NCI-H1092 treated with DMSO at 0.1 percent for 48 hours (cell line): ENCODE measurements at regions not wholly inside any gene's neighbourhood (a gene's known extent, or its start where the extent isn't known, plus 50 kb on each side); places are given as distances from the start of the nearest gene placed in this dataset.
"Not testable (repeated sequence)": the region's sequence is repeated elsewhere in the genome, so short reads cannot be mapped to it uniquely, and the experiment has no call there.

Experiments
- DNase-seq: peaks from one replicate; lab custom pipeline; 2025; lab: John Stamatoyannopoulos, UW

DNA sequence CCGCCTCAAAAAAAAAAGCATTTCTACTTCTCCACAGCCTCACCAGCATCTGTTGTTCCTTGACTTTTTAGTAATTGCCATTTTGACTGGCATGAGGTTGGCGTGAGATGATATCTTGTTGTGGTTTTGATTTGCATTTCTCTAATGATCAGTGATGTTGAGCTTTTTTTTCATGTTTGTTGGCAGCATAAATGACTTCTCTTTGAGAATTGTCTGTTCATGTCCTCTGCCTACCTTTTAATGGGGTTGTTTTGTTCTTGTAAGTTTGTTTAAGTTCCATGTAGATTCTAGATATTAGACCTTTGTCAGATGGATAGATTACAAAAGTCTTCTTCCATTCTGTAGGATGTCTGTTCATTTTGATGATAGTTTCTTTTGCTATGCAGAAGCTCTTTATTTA is 182.9 kb downstream of the FOXG1 start:
- no peak for DNase-seq

DNA sequence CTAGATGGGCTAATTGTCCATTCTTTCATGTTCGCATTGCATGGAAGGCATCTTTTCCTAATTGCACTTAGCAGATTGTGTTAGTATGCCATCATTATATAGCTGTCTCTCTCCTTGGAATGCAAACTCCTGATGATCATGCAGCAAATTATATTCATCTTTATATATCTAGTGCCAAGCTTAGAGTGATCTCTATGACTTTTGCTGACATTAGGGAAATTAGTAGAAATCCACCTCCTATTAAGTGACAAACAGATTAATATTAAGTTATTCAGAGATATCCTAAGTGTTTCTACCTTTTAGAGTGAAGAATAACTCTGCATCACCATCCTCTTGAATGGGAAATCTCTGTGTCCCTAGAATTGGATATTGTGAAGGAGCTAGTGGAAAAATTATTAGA is 185.6 kb downstream of the FOXG1 start:
- DNase-seq: no peak

GRCh38 chr14:28952666-28953065 is 186.1 kb downstream of the FOXG1 start:
- peak; percentile 83 for DNase-seq

DNA sequence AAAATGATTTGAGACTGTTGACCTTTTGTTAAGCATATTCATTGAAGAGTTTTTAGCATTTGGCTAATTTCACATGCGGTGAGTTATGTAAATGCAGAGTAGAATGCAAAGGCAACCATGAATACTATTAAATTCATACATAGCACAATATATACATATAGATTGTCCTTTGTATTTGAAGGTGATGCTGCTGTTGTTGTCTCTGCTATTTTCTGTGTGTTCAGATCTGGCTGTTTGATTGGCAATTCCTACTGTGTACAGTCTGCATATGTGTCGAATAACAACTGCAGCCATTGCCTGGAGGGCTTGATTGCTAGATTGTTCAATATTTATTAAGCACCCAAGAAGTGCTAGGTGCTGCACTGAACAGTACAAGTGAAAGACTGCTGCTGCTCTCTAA is 187.4 kb downstream of the FOXG1 start:
- no peak for DNase-seq

DNA sequence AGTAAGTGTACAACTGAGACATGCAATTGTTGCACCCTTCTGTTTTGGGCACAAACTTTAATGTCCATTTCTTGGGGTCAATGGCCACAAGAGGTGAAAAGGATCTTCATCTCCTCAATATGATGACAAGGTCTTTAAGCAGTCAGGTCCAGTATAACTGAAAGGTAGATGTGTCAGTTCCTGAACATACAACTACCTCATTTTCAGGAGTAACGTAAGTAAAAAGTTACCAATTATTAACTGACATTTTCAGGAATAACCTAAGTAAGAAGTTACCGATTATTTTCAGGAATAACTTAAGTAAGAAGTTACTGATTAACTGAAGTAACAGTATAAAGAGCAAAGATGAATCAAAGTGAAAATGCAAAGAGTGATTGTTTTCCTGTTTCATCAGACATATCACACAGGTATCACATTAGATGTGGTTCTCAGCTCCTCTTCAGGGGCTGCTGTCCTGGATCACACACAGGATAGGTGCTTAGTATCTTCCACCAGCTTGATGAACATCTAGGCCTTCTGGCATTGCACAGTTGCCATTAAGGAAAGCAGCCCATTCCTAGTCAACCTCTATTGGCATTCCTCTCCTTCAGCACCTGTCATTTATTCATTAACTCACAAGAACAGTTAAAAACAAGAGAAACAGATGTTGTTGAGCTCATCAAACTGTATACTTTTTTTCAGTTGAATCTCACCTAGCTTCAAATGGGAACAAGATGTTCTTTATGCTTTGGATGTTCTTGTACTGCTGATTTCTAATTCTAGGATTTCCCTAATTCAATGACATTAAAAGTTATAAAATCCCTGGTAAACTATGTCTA is 200.0 kb downstream of the FOXG1 start:
- no peak for DNase-seq

GRCh38 chr14:28975084-28975483 is 208.5 kb downstream of the FOXG1 start:
- DNase-seq: no peak

GRCh38 chr14:28982228-28982627 is 215.6 kb downstream of the FOXG1 start:
- DNase-seq: no peak

GRCh38 chr14:28983279-28983678 is 216.7 kb downstream of the FOXG1 start:
- no peak for DNase-seq

- DNase-seq: no peak
These were observed 220.9 kb downstream of the FOXG1 start for GRCh38 chr14:28987516-28987915.

DNA sequence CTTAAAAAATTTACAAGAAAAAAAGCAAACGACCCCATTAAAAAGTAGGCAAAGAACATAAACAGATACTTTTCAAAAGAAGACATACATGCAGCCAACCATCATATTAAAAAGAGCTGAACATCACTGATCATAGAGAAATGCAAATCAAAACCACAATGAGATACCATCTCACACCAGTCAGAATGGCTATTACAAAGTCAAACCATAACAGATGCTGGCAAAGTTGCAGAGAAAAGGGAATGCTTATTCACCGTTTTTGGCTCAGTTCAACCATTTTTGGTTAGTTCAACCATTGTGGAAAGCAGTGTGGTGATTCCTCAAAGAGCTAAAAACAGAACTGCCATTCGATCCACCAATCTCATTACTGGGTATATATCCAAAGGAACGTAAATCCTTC is 230.6 kb downstream of the FOXG1 start:
- not testable (repeated sequence) for DNase-seq

DNA sequence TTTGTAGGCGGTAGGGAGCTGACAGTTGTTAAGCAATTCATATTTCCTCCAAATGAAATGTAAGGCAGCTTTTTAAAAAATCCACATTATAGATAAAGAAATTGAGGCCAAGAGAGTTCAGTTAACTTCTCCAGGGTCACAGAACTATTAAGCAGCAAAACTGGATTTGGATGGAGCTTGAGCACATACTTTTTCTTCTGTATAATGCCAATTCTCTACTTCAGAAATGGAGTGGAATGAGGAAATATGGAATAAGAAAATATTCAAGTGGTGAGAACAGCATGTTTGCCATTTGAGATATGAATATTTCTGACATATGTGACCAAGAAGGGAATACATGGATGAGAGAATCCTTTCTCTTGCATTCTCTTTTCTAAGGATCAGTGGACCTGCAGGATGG is 233.1 kb downstream of the FOXG1 start:
- no peak for DNase-seq

GRCh38 chr14:29005647-29006046 is 239.1 kb downstream of the FOXG1 start:
- DNase-seq: no peak

DNA sequence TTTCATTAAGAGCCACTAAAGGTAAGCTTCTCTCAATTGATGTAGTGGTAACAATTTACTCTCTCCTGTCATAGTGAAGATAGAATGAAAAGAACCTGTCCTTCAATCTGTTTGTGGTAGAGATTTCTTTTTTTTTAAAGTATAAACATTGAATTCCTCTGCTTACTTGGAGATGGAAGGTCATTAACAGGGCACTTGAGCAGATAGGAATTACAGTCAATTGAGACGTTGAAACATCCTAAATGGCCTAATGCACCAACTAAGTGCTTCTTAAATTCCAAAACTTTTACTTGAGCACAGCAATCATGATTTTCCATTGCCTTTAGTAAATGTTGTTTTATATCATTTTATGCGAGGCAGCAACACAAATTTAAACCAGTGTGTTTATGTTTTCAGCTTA is 241.4 kb downstream of the FOXG1 start:
- DNase-seq: no peak

DNA sequence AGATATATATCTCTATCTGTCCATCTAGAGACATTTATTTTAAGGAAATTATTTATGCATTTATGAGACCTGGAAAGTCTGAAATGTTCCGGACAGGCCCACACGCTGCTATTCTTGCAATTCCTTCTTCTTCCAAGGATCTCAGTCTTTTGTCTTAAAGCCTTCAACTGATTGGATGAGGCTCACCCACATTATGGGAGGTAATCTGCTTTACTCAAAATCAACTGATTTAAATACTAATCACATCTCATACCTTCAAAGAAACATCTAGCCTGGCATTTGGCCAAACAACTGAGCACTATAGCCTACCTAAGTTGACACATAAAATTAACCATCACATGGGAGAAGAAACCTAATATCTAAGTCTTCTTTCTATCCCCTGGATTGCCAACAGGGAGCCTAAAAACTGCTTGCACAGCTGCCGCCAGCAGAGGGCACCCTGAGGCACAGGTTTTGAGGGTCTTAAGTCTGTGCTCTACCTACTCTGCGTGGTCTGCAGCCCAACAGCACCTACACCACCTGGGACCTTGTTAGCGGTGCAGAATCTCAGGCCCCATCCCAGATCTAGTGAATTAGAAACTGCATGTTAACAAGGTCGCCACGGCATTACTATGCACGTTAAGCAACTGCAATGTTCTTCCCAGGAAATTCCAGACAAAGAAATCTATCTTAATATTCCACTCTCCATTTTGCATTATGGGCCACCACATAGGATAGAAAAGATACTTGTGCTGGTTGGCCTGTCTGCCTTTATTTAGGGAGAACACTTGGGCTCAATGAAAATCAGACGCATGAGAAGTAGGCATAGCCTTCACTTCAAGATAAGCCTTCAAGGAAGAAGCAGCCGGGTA is 249.7 kb downstream of the FOXG1 start:
- peak; percentile 64 for DNase-seq

GRCh38 chr14:29023505-29023904 is 256.9 kb downstream of the FOXG1 start:
- not testable (repeated sequence) for DNase-seq

DNA sequence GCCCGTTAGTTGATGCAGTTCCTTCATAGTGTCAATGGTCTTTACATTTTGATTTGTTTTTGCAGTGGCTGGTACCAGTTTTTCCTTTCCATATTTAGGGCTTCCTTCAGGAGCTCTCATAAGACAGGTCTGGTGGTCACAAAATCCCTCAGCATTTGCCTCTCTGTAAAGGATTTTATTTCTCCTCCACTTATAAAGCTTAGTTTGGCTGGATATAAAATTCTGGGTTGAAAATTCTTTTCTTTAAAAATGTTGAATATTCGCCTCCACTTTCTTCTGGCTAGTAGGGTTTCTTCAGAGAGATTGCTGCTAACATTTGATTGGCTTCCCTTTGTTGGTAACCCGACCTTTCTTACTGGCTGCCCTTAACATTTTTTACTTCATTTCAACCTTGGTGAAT is 260.9 kb downstream of the FOXG1 start:
- not testable (repeated sequence) for DNase-seq

DNA sequence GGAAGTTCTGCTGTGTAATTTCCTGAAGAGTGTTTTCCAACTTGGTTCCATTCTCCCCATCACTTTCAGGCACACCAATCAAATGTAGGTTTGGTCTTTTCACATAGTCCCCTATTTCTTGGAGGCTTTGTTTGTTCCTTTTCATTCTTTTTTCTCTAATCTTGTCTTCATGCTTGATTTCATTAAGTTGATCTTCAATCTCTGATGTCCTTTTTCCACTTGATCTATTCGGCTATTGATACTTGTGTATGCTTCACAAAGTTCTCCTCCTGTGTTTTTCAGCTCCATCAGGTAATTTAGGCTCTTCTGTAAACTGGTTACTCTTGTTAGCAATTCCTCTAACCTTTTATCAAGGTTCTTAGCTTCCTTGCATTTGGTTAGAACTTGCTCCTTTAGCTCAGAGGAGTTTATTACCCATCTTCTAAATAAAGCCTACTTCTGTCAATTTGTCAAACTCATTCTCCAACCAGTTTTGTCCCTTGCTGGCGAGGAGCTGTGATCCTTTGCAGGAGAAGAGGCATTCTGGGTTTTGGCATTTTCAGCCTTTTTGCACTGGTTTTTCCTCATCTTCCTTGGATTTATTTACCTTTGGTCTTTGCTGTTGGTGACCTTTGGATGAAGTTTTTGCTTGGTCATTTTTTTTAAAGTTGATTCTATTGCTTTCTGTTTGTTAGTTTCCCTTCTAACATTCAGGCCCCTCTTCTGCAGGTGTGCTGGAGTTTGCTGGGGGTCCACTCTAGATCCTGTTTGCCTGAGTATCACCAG is 261.5 kb downstream of the FOXG1 start:
- DNase-seq: not testable (repeated sequence)

- no peak for DNase-seq
These were observed 262.5 kb downstream of the FOXG1 start for GRCh38 chr14:29028973-29029582.

DNA sequence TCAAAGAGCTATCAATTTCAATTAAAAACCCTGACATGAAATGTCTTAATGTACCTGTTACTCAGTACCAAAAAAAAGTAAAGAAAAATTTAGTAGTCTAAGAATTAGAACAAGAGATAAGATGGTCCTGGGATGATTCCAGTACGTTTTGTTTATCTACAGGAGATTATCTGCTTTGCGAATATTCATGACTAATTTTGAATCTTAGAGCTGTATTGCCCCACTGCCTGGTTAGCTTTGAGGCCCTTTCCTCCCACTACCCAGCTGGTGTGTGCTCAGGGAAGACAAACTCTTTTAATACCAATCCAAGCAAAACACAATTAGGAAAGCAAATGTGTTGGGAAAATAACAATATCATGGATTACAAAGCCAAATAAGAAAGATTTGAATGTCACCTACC is 263.5 kb downstream of the FOXG1 start:
- DNase-seq: no peak

GRCh38 chr14:29030970-29031369 is 264.4 kb downstream of the FOXG1 start:
- DNase-seq: no peak

DNA sequence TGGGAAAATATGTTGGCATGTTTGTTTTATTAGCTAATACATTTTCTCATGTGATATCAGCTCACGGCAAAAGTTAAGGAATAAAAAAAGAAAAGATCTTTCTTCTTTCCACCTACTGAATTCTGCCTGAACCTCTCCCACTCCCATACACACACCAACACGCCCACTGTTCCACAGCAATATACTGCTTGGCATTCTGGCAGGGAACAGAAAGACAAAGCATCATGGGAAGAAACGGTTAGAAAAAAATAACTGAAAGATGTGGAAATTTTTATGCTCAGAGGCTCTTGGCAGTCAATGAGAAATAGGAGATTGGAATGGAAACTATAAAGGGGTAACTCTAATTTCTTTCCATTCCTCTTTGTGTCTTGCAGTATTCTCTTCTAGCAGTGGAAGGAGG is 268.5 kb downstream of the FOXG1 start:
- DNase-seq: no peak

DNA sequence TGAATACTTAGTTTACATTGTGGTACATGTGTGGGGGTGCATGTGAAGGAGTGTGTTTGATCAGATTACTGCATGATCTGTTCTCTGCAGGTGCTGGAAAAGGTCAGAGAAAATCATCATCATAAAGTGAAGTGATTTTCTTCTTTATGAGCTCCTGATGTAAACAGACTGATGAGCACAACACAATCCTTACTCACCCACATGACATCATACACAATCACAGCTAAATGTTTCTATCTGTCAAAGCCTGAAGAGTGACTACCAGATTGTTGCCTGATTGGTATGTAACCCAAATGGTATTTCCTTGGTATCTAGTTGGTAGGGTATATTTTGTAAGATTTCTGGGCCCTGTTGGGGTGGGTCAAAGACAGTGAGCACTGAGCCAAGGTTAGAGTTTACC is 270.8 kb downstream of the FOXG1 start:
- DNase-seq: no peak
